GM21515 (cell line): ENCODE measurements at regions not wholly inside any gene's neighbourhood (a gene's known extent, or its start where the extent isn't known, plus 50 kb on each side); places are given as distances from the start of the nearest gene placed in this dataset.

Experiments used
- ATAC-seq: cut with Tn5 transposase; IDR thresholded peaks from one replicate; pipeline ENCODE4 v1.9.1; 2021; ENCODE audit not compliant: unreplicated experiment

- ATAC-seq = no peak
Observed at GRCh38 chr1:229104654-229105053, 166.3 kb upstream of the RAB4A start.

- ATAC-seq = no peak
Observed at GRCh38 chr1:229105109-229105508, 165.8 kb upstream of the RAB4A start.

- no peak for ATAC-seq
Observed at GRCh38 chr1:229105822-229106525, 164.9 kb upstream of the RAB4A start.

- ATAC-seq = no peak
Observed at GRCh38 chr1:229106526-229107125, 164.3 kb upstream of the RAB4A start.

- ATAC-seq = no peak
Observed at GRCh38 chr1:229107304-229107815, 163.6 kb upstream of the RAB4A start.

GRCh38 chr1:229107972-229108371, 162.9 kb upstream of the RAB4A start:
- ATAC-seq = no peak

- ATAC-seq = no peak
Observed at GRCh38 chr1:229108598-229109201, 162.2 kb upstream of the RAB4A start.

GRCh38 chr1:229109320-229109761, 161.6 kb upstream of the RAB4A start:
- ATAC-seq = no peak

GRCh38 chr1:229110986-229111385, 159.9 kb upstream of the RAB4A start:
- ATAC-seq = no peak

GRCh38 chr1:229111703-229112319, 159.1 kb upstream of the RAB4A start:
- ATAC-seq = no peak

GRCh38 chr1:229112832-229113548, 157.9 kb upstream of the RAB4A start:
- ATAC-seq = no peak

GRCh38 chr1:229114315-229114714, 156.6 kb upstream of the RAB4A start:
- ATAC-seq = no peak

GRCh38 chr1:229114850-229115365, 156.0 kb upstream of the RAB4A start:
- no peak for ATAC-seq

GRCh38 chr1:229116114-229116513, 154.8 kb upstream of the RAB4A start:
- ATAC-seq = no peak

GRCh38 chr1:229117664-229118300, 153.1 kb upstream of the RAB4A start:
- ATAC-seq = no peak

- no peak for ATAC-seq
Observed at GRCh38 chr1:229118477-229119061, 152.3 kb upstream of the RAB4A start.

- no peak for ATAC-seq
Observed at GRCh38 chr1:229119161-229119560, 151.8 kb upstream of the RAB4A start.

GRCh38 chr1:229119876-229120275, 151.0 kb upstream of the RAB4A start:
- no peak for ATAC-seq

GRCh38 chr1:229121845-229122436, 149.0 kb upstream of the RAB4A start:
- ATAC-seq = no peak

- no peak for ATAC-seq
Observed at GRCh38 chr1:229122606-229123005, 148.3 kb upstream of the RAB4A start.
